ENCODE measurements at regions not wholly inside any gene's neighbourhood (a gene's known extent, or its start where the extent isn't known, plus 50 kb on each side); places are given as distances from the start of the nearest gene placed in this dataset.

DNA sequence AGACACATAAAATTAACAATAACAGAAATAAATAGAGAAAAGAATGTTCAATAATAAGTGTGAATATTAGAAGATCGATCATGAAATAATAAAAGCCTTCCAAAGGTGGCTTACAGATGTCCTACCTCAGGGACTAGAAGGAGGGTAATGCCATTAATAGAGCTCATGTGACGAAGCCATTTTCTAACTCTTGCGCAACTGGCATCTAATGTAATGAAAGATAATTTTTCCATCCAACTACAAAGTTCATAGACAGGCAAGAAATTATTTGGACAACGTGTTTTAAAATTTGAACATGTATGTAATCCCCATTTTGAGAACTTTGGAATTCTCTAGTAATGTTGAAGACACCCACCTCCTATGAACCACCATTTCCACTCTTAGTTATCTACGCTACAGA, 1394.3 kb upstream of the LRRTM3 start:
- Histone ChIP-seq H3K27me3 (replicated peaks; ENCODE audit: control insufficient read depth, insufficient read depth, low read length) (no peaks in the 10 kb centered on the region), H3K4me3 (ENCODE audit: low read depth, low read length) (no peak overlapping the region), H3K9me3 (no peaks in the 10 kb centered on the region), H3K36me3 (ENCODE audit: control insufficient read depth, insufficient read depth, low read length) (no peaks in the 10 kb centered on the region), H3K4me1 (no peaks in the 10 kb centered on the region)
- peaks cover 2% of the 10 kb centered on the region for H3K27me3 Mint-ChIP-seq (ENCODE audit: insufficient read depth, unreplicated experiment)
- H3K4me3 Mint-ChIP-seq (ENCODE audit: unreplicated experiment): no peak overlapping the region
- ChIA-PET CTCF (no interaction called here), POLR2A (no interaction called here)
- intact Hi-C loops (cut with micrococcal nuclease; ENCODE audit: unreplicated experiment): no loop called here
- TF ChIP-seq, protein P1, sequence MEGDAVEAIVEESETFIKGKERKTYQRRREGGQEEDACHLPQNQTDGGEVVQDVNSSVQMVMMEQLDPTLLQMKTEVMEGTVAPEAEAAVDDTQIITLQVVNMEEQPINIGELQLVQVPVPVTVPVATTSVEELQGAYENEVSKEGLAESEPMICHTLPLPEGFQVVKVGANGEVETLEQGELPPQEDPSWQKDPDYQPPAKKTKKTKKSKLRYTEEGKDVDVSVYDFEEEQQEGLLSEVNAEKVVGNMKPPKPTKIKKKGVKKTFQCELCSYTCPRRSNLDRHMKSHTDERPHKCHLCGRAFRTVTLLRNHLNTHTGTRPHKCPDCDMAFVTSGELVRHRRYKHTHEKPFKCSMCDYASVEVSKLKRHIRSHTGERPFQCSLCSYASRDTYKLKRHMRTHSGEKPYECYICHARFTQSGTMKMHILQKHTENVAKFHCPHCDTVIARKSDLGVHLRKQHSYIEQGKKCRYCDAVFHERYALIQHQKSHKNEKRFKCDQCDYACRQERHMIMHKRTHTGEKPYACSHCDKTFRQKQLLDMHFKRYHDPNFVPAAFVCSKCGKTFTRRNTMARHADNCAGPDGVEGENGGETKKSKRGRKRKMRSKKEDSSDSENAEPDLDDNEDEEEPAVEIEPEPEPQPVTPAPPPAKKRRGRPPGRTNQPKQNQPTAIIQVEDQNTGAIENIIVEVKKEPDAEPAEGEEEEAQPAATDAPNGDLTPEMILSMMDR (IDR thresholded peaks at IDR 0.05; ENCODE audit: insufficient read depth in 1 of 2, low read depth in 1 of 2, low read length in 1 of 2, severe bottlenecking in 1 of 2, unreplicated experiment in 1 of 2): no peak
- H3K36me3 Mint-ChIP-seq (ENCODE audit: insufficient read depth, unreplicated experiment): no peaks in the 10 kb centered on the region
- H3K4me1 Mint-ChIP-seq (ENCODE audit: low read depth, unreplicated experiment): no peaks in the 10 kb centered on the region
- peaks cover 9% of the 10 kb centered on the region for H3K9me3 Mint-ChIP-seq (ENCODE audit: unreplicated experiment)
- H3K27ac Mint-ChIP-seq (ENCODE audit: unreplicated experiment): no peak overlapping the region
- no peak for DNase-seq
- BruUV-seq (replicated peaks): no TSS peak

DNA sequence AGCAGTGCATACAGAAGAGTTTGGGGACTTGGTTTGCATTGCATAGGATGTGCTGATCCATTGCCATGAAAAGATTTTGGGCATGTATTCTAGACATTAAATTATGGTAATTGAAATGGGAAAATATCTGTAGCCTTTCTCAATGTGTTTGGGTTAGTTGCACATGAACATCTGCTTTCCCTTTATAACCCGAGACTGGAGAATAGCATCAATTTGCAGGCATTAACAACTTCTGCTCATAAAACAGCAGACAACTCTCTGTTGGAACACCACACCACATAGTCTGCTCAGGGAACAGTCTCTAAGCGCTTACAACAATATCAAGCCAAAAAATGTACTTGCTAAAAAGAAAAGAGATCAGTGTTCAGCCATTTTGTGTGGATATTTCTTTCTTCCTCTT, 1391.1 kb upstream of the LRRTM3 start:
- H3K36me3 ChIP-seq (ENCODE audit: control insufficient read depth, insufficient read depth, low read length): no peaks in the 10 kb centered on the region
- ChIA-PET POLR2A (no interaction called here), CTCF (no interaction called here)
- H3K4me3 Mint-ChIP-seq (ENCODE audit: unreplicated experiment): no peak overlapping the region
- H3K36me3 Mint-ChIP-seq (ENCODE audit: insufficient read depth, unreplicated experiment): no peaks in the 10 kb centered on the region
- H3K9me3 ChIP-seq: no peaks in the 10 kb centered on the region
- no peaks in the 10 kb centered on the region for H3K27me3 ChIP-seq (replicated peaks; ENCODE audit: control insufficient read depth, insufficient read depth, low read length)
- H3K27ac Mint-ChIP-seq (ENCODE audit: unreplicated experiment): no peak overlapping the region
- intact Hi-C loops (cut with micrococcal nuclease; ENCODE audit: unreplicated experiment): no loop called here
- DNase-seq: no peak
- H3K27me3 Mint-ChIP-seq (ENCODE audit: insufficient read depth, unreplicated experiment): peaks cover 2% of the 10 kb centered on the region
- TF ChIP-seq, protein P1 (IDR thresholded peaks at IDR 0.05; ENCODE audit: insufficient read depth in 1 of 2, low read depth in 1 of 2, low read length in 1 of 2, severe bottlenecking in 1 of 2, unreplicated experiment in 1 of 2): no peak
- peaks cover 18% of the 10 kb centered on the region for H3K9me3 Mint-ChIP-seq (ENCODE audit: unreplicated experiment)
- H3K4me3 ChIP-seq (ENCODE audit: low read depth, low read length): no peak overlapping the region
- no peaks in the 10 kb centered on the region for H3K4me1 ChIP-seq
- no peaks in the 10 kb centered on the region for H3K4me1 Mint-ChIP-seq (ENCODE audit: low read depth, unreplicated experiment)
- BruUV-seq (replicated peaks): no TSS peak

DNA sequence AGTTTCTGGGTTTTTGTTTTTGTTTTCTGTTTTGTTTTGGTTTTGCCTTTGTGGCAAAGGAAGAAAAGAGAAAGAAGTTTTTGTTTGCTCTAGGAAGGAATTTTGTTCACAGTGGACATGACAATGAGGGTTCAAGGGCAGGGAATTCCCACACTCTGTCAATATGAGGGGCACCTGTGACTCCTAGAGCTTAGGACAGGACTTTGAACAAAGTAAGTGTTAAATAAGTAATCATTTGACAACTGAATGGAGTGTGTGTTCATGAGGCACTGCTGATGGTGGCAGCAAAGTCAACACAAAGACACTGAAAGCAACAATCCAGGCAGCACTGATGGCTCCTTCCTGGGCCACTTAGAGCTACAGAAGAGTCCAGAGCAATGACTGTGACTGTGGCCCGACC, 1381.1 kb upstream of the LRRTM3 start:
- ChIA-PET CTCF (no interaction called here), POLR2A (no interaction called here)
- no peak for DNase-seq
- Histone ChIP-seq H3K36me3 (ENCODE audit: control insufficient read depth, insufficient read depth, low read length) (no peaks in the 10 kb centered on the region), H3K9me3 (no peaks in the 10 kb centered on the region), H3K27me3 (replicated peaks; ENCODE audit: control insufficient read depth, insufficient read depth, low read length) (no peaks in the 10 kb centered on the region), H3K4me1 (no peaks in the 10 kb centered on the region), H3K4me3 (ENCODE audit: low read depth, low read length) (no peak overlapping the region)
- peaks cover 3% of the 10 kb centered on the region for H3K27me3 Mint-ChIP-seq (ENCODE audit: insufficient read depth, unreplicated experiment)
- no peak overlapping the region for H3K27ac Mint-ChIP-seq (ENCODE audit: unreplicated experiment)
- H3K4me3 Mint-ChIP-seq (ENCODE audit: unreplicated experiment): no peak overlapping the region
- no peaks in the 10 kb centered on the region for H3K4me1 Mint-ChIP-seq (ENCODE audit: low read depth, unreplicated experiment)
- TF ChIP-seq, protein P1 (IDR thresholded peaks at IDR 0.05; ENCODE audit: insufficient read depth in 1 of 2, low read depth in 1 of 2, low read length in 1 of 2, severe bottlenecking in 1 of 2, unreplicated experiment in 1 of 2): no peak
- BruUV-seq (replicated peaks): no TSS peak
- H3K36me3 Mint-ChIP-seq (ENCODE audit: insufficient read depth, unreplicated experiment): no peaks in the 10 kb centered on the region
- H3K9me3 Mint-ChIP-seq (ENCODE audit: unreplicated experiment): no peaks in the 10 kb centered on the region
- intact Hi-C loops (cut with micrococcal nuclease; ENCODE audit: unreplicated experiment): no loop called here

All from Caco-2 (cell line).